Keratinocyte (primary cell): ENCODE measurements at regions not wholly inside any gene's neighbourhood (a gene's known extent, or its start where the extent isn't known, plus 50 kb on each side); places are given as distances from the start of the nearest gene placed in this dataset.

Experiments
- DNase-seq: peaks from one replicate; pipeline ENCODE4 v3.0.0-alpha.2; 2011; ENCODE audit warnings: low read depth, missing footprints, low spot score
- FAIRE-seq: peaks from 2 replicates; lab custom pipeline; 2011; peaks lifted over from hg19 to GRCh38; lab: Jason Lieb, UNC
- H2AFZ ChIP-seq: 2 replicates; pipeline ENCODE4 v1.6.0; 2012; ENCODE audit warnings: low read length, control low read depth, inconsistent platforms; ENCODE audit not compliant: control insufficient read depth
- H3K27ac ChIP-seq: 2 replicates; pipeline ENCODE4 v1.5.1; 2011; ENCODE audit warnings: low read length; ENCODE audit not compliant: control insufficient read depth, insufficient read depth
- H3K27me3 ChIP-seq: 3 replicates; pipeline ENCODE4 v1.6.0; 2011; ENCODE audit warnings: low read length; ENCODE audit not compliant: control insufficient read depth, insufficient read depth; ENCODE audit errors: extremely low read depth
- H3K36me3 ChIP-seq, 2 experiments: 2 replicates in 1 of 2; 3 replicates in 1 of 2; pipeline ENCODE4 v1.5.1; 2011; ENCODE audit warnings: low read length in 2 of 2, mild to moderate bottlenecking in 1 of 2; ENCODE audit not compliant: control insufficient read depth in 2 of 2, insufficient read depth in 2 of 2; ENCODE audit errors: extremely low read depth in 1 of 2
- H3K4me1 ChIP-seq: 3 replicates; pipeline ENCODE4 v1.5.1; 2011; ENCODE audit warnings: low read length; ENCODE audit not compliant: control insufficient read depth, insufficient read depth; ENCODE audit errors: extremely low read depth
- H3K4me2 ChIP-seq: 3 replicates; pipeline ENCODE4 v1.6.0; 2011; ENCODE audit warnings: low read depth, low read length; ENCODE audit not compliant: control insufficient read depth, insufficient read depth; ENCODE audit errors: extremely low read depth
- H3K4me3 ChIP-seq, 3 experiments: fragments of 200-600 bp in 1 of 3; sonication (generic) in 1 of 3; 2 replicates in 2 of 3; 3 replicates in 1 of 3; pipeline ENCODE4 v1.5.1; 2011 to 2016; ENCODE audit warnings: low read length in 3 of 3, mild to moderate bottlenecking in 3 of 3, control low read depth in 2 of 3, inconsistent platforms in 1 of 3, low read depth in 1 of 3, mixed read lengths in 1 of 3, mixed run types in 1 of 3, moderate library complexity in 1 of 3; ENCODE audit not compliant: control insufficient read depth in 2 of 3, insufficient read depth in 2 of 3; ENCODE audit errors: extremely low read depth in 1 of 3
- H3K79me2 ChIP-seq: 2 replicates; pipeline ENCODE4 v1.6.0; 2012; ENCODE audit warnings: low read length; ENCODE audit not compliant: control insufficient read depth, insufficient read depth
- H3K9ac ChIP-seq: 3 replicates; pipeline ENCODE4 v1.6.0; 2011; ENCODE audit warnings: low read length; ENCODE audit not compliant: control insufficient read depth, insufficient read depth; ENCODE audit errors: extremely low read depth
- H3K9me1 ChIP-seq: 3 replicates; pipeline ENCODE4 v1.6.0; 2011; ENCODE audit warnings: low read length; ENCODE audit not compliant: control insufficient read depth, insufficient read depth; ENCODE audit errors: extremely low read depth
- H3K9me3 ChIP-seq: 2 replicates; pipeline ENCODE4 v1.5.1; 2012; ENCODE audit warnings: low read depth, low read length; ENCODE audit not compliant: control insufficient read depth
- H4K20me1 ChIP-seq: 3 replicates; pipeline ENCODE4 v1.6.0; 2011; ENCODE audit warnings: low read length; ENCODE audit not compliant: control insufficient read depth, insufficient read depth; ENCODE audit errors: extremely low read depth
- CTCF ChIP-seq, 3 experiments: IDR thresholded peaks in 1 of 3; conservative IDR thresholded peaks in 1 of 3; optimal IDR thresholded peaks in 1 of 3; 2 replicates in 2 of 3; 3 replicates in 1 of 3; pipeline versions ENCODE3 to v1.5.1; 2011; ENCODE audit warnings: low read length in 3 of 3, mild to moderate bottlenecking in 3 of 3, moderate library complexity in 2 of 3, control low read depth in 1 of 3, inconsistent platforms in 1 of 3; ENCODE audit not compliant: insufficient read depth in 2 of 3; ENCODE audit errors: extremely low read depth in 1 of 3
- EZH2 ChIP-seq: IDR thresholded peaks from one replicate; pipeline ENCODE4 v1.6.1; 2012; ENCODE audit warnings: inconsistent platforms, mild to moderate bottlenecking, low read length, moderate library complexity
- dilution Hi-C: fragments of 300-500 bp; cut with MboI; formaldehyde crosslinking; loops from one replicate; pipeline ENCODE4 v1.7.0; 2020; ENCODE audit warnings: low sequenced_read_pairs; ENCODE audit not compliant: extremely low pct_ligation_motif_present

GRCh38 chr13:27709779-27710178 lies 82.5 kb upstream of the GSX1 start:
- H3K79me2 ChIP-seq = no peaks in the 10 kb centered on the region
- no peaks in the 10 kb centered on the region for H3K4me1 ChIP-seq
- dilution Hi-C loops = no loop called here
- FAIRE-seq (no peak), DNase-seq (no peak)
- H3K9me1 ChIP-seq = no peaks in the 10 kb centered on the region
- H2AFZ ChIP-seq = no peak overlapping the region
- no peak overlapping the region for H3K27ac ChIP-seq
- no peaks in the 10 kb centered on the region for H3K36me3 ChIP-seq
- H4K20me1 ChIP-seq = no peaks in the 10 kb centered on the region
- H3K4me2 ChIP-seq = no peak overlapping the region
- H3K9me3 ChIP-seq = no peaks in the 10 kb centered on the region
- H3K4me3 ChIP-seq = no peak overlapping the region
- peaks cover 4% of the 10 kb centered on the region for H3K27me3 ChIP-seq
- TF ChIP-seq CTCF (optimal IDR thresholded peaks at IDR 0.05 in 1 of 3, IDR thresholded peaks at IDR 0.05 in 1 of 3, conservative IDR thresholded peaks at IDR 0.05 in 1 of 3; ENCODE audit: extremely low read depth in 1 of 3, insufficient read depth in 2 of 3, low read length in 3 of 3) (no peak), EZH2 (no peak)
- no peak overlapping the region for H3K9ac ChIP-seq

- H3K9ac ChIP-seq = no peak overlapping the region
- H3K79me2 ChIP-seq = no peaks in the 10 kb centered on the region
- H3K4me2 ChIP-seq = no peak overlapping the region
- no peaks in the 10 kb centered on the region for H3K36me3 ChIP-seq
- TF ChIP-seq EZH2 (no peak), CTCF (optimal IDR thresholded peaks at IDR 0.05 in 1 of 3, IDR thresholded peaks at IDR 0.05 in 1 of 3, conservative IDR thresholded peaks at IDR 0.05 in 1 of 3; ENCODE audit: extremely low read depth in 1 of 3, insufficient read depth in 2 of 3, low read length in 3 of 3) (peak in 1 of 3 experiments; percentile 40)
- H2AFZ ChIP-seq = no peak overlapping the region
- H4K20me1 ChIP-seq = no peaks in the 10 kb centered on the region
- no peaks in the 10 kb centered on the region for H3K9me1 ChIP-seq
- DNase-seq = no peak
- dilution Hi-C loops = no loop called here
- no peak overlapping the region for H3K27ac ChIP-seq
- no peak for FAIRE-seq
- H3K4me3 ChIP-seq = no peak overlapping the region
- H3K27me3 ChIP-seq = peaks cover 7% of the 10 kb centered on the region
- H3K4me1 ChIP-seq = no peaks in the 10 kb centered on the region
- no peaks in the 10 kb centered on the region for H3K9me3 ChIP-seq
Measured at GRCh38 chr13:27712421-27712820, 79.9 kb upstream of the GSX1 start.
